Osteoblast (primary cell): ENCODE measurements at regions not wholly inside any gene's neighbourhood (a gene's known extent, or its start where the extent isn't known, plus 50 kb on each side); places are given as distances from the start of the nearest gene placed in this dataset.

Experiments
- DNase-seq: peaks from one replicate; pipeline ENCODE4 v3.0.0; 2011; ENCODE audit warnings: low spot score, mixed read lengths; ENCODE audit not compliant: insufficient read length; ENCODE audit errors: missing footprints
- H2AFZ ChIP-seq: 2 replicates; pipeline ENCODE4 v1.6.0; 2011; ENCODE audit warnings: mild to moderate bottlenecking, low read length
- H3K27ac ChIP-seq: 2 replicates; pipeline ENCODE4 v1.5.1; 2011; ENCODE audit warnings: mild to moderate bottlenecking, low read depth, low read length, moderate library complexity
- H3K27me3 ChIP-seq: 2 replicates; pipeline ENCODE4 v1.6.0; 2012; ENCODE audit warnings: mild to moderate bottlenecking, control low read depth, inconsistent platforms, low read length, moderate library complexity; ENCODE audit not compliant: insufficient read depth
- H3K36me3 ChIP-seq: 2 replicates; pipeline ENCODE4 v1.5.1; 2011; ENCODE audit warnings: mild to moderate bottlenecking, low read length, control low read depth, moderate library complexity; ENCODE audit not compliant: insufficient read depth
- H3K4me1 ChIP-seq: 2 replicates; pipeline ENCODE4 v1.5.1; 2011; ENCODE audit warnings: mild to moderate bottlenecking, low read length, control low read depth, moderate library complexity; ENCODE audit not compliant: insufficient read depth
- H3K4me2 ChIP-seq: 2 replicates; pipeline ENCODE4 v1.6.0; 2011; ENCODE audit warnings: mild to moderate bottlenecking, low read length; ENCODE audit not compliant: insufficient read depth
- H3K4me3 ChIP-seq: fragments of 200-600 bp; sonication (generic); 3 replicates; pipeline ENCODE4 v1.5.1; 2012; ENCODE audit warnings: mild to moderate bottlenecking, low read length, inconsistent platforms; ENCODE audit not compliant: insufficient read depth
- H3K79me2 ChIP-seq: 2 replicates; pipeline ENCODE4 v1.6.0; 2012; ENCODE audit warnings: mild to moderate bottlenecking, low read length, control low read depth, inconsistent platforms; ENCODE audit not compliant: insufficient read depth
- H3K9me3 ChIP-seq: 2 replicates; pipeline ENCODE4 v1.5.1; 2011; ENCODE audit warnings: low read depth, low read length, control low read depth
- H4K20me1 ChIP-seq: 2 replicates; pipeline ENCODE4 v1.6.0; 2012; ENCODE audit warnings: mild to moderate bottlenecking, low read length, control low read depth; ENCODE audit not compliant: insufficient read depth
- CTCF ChIP-seq: IDR thresholded peaks from 2 replicates; pipeline ENCODE4 v1.5.1; 2011; ENCODE audit warnings: mild to moderate bottlenecking, low read depth, low read length, moderate library complexity; ENCODE audit errors: extremely low read depth

- H4K20me1 ChIP-seq = no peaks in the 10 kb centered on the region
- no peak overlapping the region for H2AFZ ChIP-seq
- H3K27me3 ChIP-seq = no peaks in the 10 kb centered on the region
- no peaks in the 10 kb centered on the region for H3K79me2 ChIP-seq
- TF ChIP-seq CTCF = no peak
- H3K4me2 ChIP-seq = no peak overlapping the region
- DNase-seq = no peak
- no peak overlapping the region for H3K27ac ChIP-seq
- H3K4me3 ChIP-seq = no peak overlapping the region
- no peaks in the 10 kb centered on the region for H3K36me3 ChIP-seq
- no peaks in the 10 kb centered on the region for H3K9me3 ChIP-seq
- H3K4me1 ChIP-seq = no peaks in the 10 kb centered on the region
These were observed 181.1 kb upstream of the C16orf82 start for GRCh38 chr16:26885674-26886073.

- no peak overlapping the region for H2AFZ ChIP-seq
- no peaks in the 10 kb centered on the region for H3K4me1 ChIP-seq
- H3K4me2 ChIP-seq = no peak overlapping the region
- H3K36me3 ChIP-seq = no peaks in the 10 kb centered on the region
- H3K79me2 ChIP-seq = no peaks in the 10 kb centered on the region
- no peaks in the 10 kb centered on the region for H4K20me1 ChIP-seq
- no peak for TF ChIP-seq CTCF
- no peak for DNase-seq
- H3K27ac ChIP-seq = no peak overlapping the region
- no peaks in the 10 kb centered on the region for H3K27me3 ChIP-seq
- no peaks in the 10 kb centered on the region for H3K9me3 ChIP-seq
- no peak overlapping the region for H3K4me3 ChIP-seq
These were observed 177.0 kb upstream of the C16orf82 start for GRCh38 chr16:26889740-26890139.

- H3K4me3 ChIP-seq = no peak overlapping the region
- H3K4me1 ChIP-seq = no peaks in the 10 kb centered on the region
- no peak for DNase-seq
- H4K20me1 ChIP-seq = no peaks in the 10 kb centered on the region
- no peaks in the 10 kb centered on the region for H3K27me3 ChIP-seq
- H2AFZ ChIP-seq = no peak overlapping the region
- H3K4me2 ChIP-seq = no peak overlapping the region
- TF ChIP-seq CTCF = no peak
- H3K79me2 ChIP-seq = no peaks in the 10 kb centered on the region
- no peaks in the 10 kb centered on the region for H3K36me3 ChIP-seq
- no peaks in the 10 kb centered on the region for H3K9me3 ChIP-seq
- no peak overlapping the region for H3K27ac ChIP-seq
These were observed 168.5 kb upstream of the C16orf82 start for GRCh38 chr16:26898200-26898599.

GRCh38 chr16:26901196-26901861 is 165.4 kb upstream of the C16orf82 start:
- no peaks in the 10 kb centered on the region for H3K9me3 ChIP-seq
- no peak for TF ChIP-seq CTCF
- no peaks in the 10 kb centered on the region for H3K79me2 ChIP-seq
- no peaks in the 10 kb centered on the region for H3K4me1 ChIP-seq
- no peaks in the 10 kb centered on the region for H3K27me3 ChIP-seq
- no peaks in the 10 kb centered on the region for H3K36me3 ChIP-seq
- no peaks in the 10 kb centered on the region for H4K20me1 ChIP-seq
- no peak overlapping the region for H3K4me3 ChIP-seq
- no peak for DNase-seq
- no peak overlapping the region for H3K4me2 ChIP-seq
- no peak overlapping the region for H2AFZ ChIP-seq
- H3K27ac ChIP-seq = no peak overlapping the region
